Ectodermal cell (in vitro differentiated cells): ENCODE measurements at regions not wholly inside any gene's neighbourhood (a gene's known extent, or its start where the extent isn't known, plus 50 kb on each side); places are given as distances from the start of the nearest gene placed in this dataset.

Experiments
- H3K27ac ChIP-seq: 2 replicates; pipeline ENCODE4 v1.7.0; 2013; ENCODE audit warnings: mild to moderate bottlenecking, low read depth, low read length; ENCODE audit not compliant: insufficient read depth, poor library complexity, severe bottlenecking
- H3K27me3 ChIP-seq: 2 replicates; pipeline ENCODE4 v1.7.0; 2013; ENCODE audit warnings: mild to moderate bottlenecking, low read length; ENCODE audit not compliant: insufficient read depth, control insufficient read depth, poor library complexity, severe bottlenecking
- H3K36me3 ChIP-seq: one replicate; pipeline ENCODE4 v1.7.0; 2013; ENCODE audit warnings: low read length; ENCODE audit not compliant: control insufficient read depth, insufficient read depth
- H3K4me1 ChIP-seq: one replicate; pipeline ENCODE4 v1.7.0; 2013; ENCODE audit warnings: low read length; ENCODE audit not compliant: control insufficient read depth, insufficient read depth
- H3K4me3 ChIP-seq: 2 replicates; pipeline ENCODE4 v1.7.0; 2013; ENCODE audit warnings: low read depth, low read length, control low read depth; ENCODE audit not compliant: insufficient read depth
- H3K9me3 ChIP-seq: 2 replicates; pipeline ENCODE4 v1.7.0; 2013; ENCODE audit warnings: mild to moderate bottlenecking, low read length, moderate library complexity; ENCODE audit not compliant: control insufficient read depth
- WGBS, 2 experiments: methylation state at CpG; one replicate each; pipeline ENCODE4 v1.1.7; 2013; ENCODE audit warnings: missing lambda C conversion rate in 2 of 2; 5-methylcytosine and 5-hydroxymethylcytosine counted together

GRCh38 chr1:29689372-29690030, 453.2 kb downstream of the PTPRU start:
- H3K9me3 ChIP-seq = no peaks in the 10 kb centered on the region
- H3K36me3 ChIP-seq = no peaks in the 10 kb centered on the region
- H3K4me3 ChIP-seq = no peak overlapping the region
- WGBS, 2 experiments = 90 to 94% methylated on average over 13 of the region's 13 CpGs
- H3K27me3 ChIP-seq = no peaks in the 10 kb centered on the region
- peaks cover 9% of the 10 kb centered on the region for H3K4me1 ChIP-seq
- H3K27ac ChIP-seq = no peak overlapping the region

GRCh38 chr1:29688471-29689365, 452.4 kb downstream of the PTPRU start:
- H3K4me1 ChIP-seq = peaks cover 9% of the 10 kb centered on the region
- H3K4me3 ChIP-seq = no peak overlapping the region
- no peaks in the 10 kb centered on the region for H3K36me3 ChIP-seq
- H3K27me3 ChIP-seq = no peaks in the 10 kb centered on the region
- no peaks in the 10 kb centered on the region for H3K9me3 ChIP-seq
- H3K27ac ChIP-seq = no peak overlapping the region
- WGBS, 2 experiments = 78 to 81% methylated on average over 13 to 14 of the region's 14 CpGs

DNA sequence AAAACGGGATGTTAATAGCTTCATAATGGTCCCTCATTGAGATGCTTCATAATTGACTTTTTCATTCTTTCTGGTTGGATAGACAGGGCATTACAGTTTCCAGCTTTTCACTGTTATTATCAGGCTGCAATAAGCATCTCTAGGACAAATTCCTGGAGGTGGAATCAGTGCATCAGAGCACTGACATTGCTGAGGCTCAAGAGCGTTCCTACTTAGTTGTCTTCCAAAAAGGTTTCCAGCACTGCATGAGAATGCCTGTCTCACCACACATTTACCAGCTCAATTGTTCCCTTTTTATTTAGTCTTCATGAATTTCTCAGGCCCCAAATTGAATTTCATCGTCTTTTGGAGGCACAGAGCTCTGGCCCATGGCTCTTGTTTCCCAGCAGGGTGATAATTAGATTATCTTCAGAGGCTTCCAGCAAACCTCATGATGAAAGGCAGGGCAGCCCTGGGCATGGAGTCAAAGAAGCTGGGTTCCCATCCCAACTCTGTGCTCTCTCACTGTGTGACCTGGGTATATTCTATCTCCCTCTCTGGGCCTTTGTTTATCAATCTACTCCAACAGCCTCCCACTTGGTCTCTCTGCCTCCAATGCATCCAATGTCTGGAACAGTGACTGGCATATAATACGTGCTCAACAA, 451.4 kb downstream of the PTPRU start:
- H3K27me3 ChIP-seq = no peaks in the 10 kb centered on the region
- no peak overlapping the region for H3K27ac ChIP-seq
- no peaks in the 10 kb centered on the region for H3K36me3 ChIP-seq
- 74 to 76% methylated on average over 4 of the region's 4 CpGs for WGBS, 2 experiments
- H3K4me1 ChIP-seq = peaks cover 11% of the 10 kb centered on the region
- H3K4me3 ChIP-seq = no peak overlapping the region
- H3K9me3 ChIP-seq = no peaks in the 10 kb centered on the region

DNA sequence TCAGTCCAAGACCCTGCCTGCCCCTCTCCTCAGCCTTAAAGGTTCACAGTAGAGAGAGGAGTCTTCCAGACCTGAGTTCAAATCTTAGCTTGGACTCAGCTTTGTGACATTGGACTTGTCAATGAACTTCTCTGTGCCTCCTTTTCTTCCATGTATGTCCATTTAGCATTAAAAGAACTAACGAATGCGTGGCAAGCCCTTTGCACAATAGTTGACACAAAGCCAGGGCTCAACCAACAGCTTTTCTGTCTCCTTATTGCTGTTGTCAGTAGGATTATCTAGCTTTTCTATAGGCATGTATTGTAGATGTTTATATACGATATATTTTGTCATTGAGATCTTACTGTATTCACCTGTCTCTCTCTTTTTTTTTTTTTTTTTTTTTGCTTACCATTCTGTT, 450.8 kb downstream of the PTPRU start:
- no peaks in the 10 kb centered on the region for H3K27me3 ChIP-seq
- 92 to 96% methylated on average over 2 to 3 of the region's 3 CpGs for WGBS, 2 experiments

DNA sequence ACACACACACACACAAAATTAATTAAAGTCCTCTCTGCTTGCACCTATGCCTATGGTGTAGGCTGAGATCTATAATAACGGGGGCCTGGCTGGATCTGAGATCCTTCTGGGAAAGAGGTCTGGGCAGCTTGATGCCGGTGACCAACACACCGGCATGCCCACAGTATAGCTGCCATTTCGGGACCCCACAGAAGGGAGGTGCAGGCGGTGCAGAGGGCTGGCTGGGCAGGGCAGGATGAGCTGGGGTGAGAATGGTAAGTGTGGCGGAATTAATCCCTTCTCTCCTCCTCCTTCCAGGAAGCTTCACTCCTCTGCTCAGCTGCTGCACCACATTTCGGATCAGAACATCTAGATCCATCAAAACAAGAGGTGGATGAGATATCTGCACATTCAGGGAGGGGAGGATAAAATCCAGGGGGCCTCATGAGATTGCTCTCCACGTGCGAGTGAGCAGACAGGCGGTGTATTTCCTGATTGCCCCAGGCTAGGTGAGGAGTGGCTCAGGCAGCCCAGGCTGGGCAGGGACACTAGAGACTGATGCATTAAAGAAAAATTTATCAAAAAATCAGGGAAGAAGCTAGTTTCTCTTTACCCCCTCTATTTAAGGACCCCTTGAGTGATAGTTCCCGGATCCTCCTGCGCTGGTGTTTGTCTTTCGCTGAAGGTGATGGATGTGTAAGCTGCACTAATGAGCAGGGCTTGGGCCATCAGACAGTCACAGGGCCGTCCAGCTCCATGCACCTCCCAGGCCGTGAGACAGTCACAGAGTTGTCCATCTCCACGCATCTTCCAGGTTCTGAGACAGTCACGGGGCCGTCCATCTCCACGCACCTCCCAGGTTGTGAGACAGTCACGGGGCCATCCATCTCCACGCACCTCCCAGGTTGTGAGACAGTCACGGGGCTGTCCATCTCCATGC, 449.9 kb downstream of the PTPRU start:
- H3K4me3 ChIP-seq = no peak overlapping the region
- no peak overlapping the region for H3K27ac ChIP-seq
- H3K9me3 ChIP-seq = no peaks in the 10 kb centered on the region
- WGBS, 2 experiments = 90 to 92% methylated on average over 19 to 22 of the region's 22 CpGs
- H3K36me3 ChIP-seq = no peaks in the 10 kb centered on the region
- no peaks in the 10 kb centered on the region for H3K27me3 ChIP-seq
- peaks cover 13% of the 10 kb centered on the region for H3K4me1 ChIP-seq

More for the DNA sequence above, 450.8 kb downstream of the PTPRU start:
- Histone ChIP-seq H3K4me1 (peaks cover 13% of the 10 kb centered on the region), H3K9me3 (no peaks in the 10 kb centered on the region), H3K4me3 (no peak overlapping the region), H3K27ac (no peak overlapping the region), H3K36me3 (no peaks in the 10 kb centered on the region)

GRCh38 chr1:29685387-29685786, 449.1 kb downstream of the PTPRU start:
- Histone ChIP-seq H3K9me3 (no peaks in the 10 kb centered on the region), H3K27ac (no peak overlapping the region), H3K36me3 (no peaks in the 10 kb centered on the region), H3K4me1 (peaks cover 13% of the 10 kb centered on the region), H3K27me3 (no peaks in the 10 kb centered on the region), H3K4me3 (no peak overlapping the region)
- WGBS, 2 experiments = 90 to 92% methylated on average over 3 of the region's 3 CpGs

DNA sequence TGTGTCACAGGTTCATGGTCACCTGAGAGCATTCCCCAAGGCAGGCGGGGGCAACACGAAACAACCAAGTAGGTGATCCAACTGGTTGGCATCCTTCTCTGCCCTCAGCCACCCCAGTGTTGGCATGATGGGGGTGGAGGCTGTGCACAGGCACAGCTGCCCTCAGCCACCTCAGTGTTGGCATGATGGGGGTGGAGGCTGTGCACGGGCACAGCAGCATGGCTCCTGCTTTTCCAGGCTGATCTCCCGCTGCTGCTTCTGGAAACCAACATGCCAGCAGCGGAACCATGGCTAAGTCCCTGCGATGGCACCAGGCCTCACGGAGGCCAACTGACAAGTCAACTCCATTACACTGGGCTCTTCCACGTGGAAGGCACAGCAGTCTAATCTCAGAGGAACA, 447.8 kb downstream of the PTPRU start:
- H3K27ac ChIP-seq = no peak overlapping the region
- no peaks in the 10 kb centered on the region for H3K36me3 ChIP-seq
- WGBS, 2 experiments = 88% methylated on average over 8 of the region's 8 CpGs
- no peak overlapping the region for H3K4me3 ChIP-seq
- H3K27me3 ChIP-seq = no peaks in the 10 kb centered on the region
- H3K4me1 ChIP-seq = peaks cover 13% of the 10 kb centered on the region
- no peaks in the 10 kb centered on the region for H3K9me3 ChIP-seq

DNA sequence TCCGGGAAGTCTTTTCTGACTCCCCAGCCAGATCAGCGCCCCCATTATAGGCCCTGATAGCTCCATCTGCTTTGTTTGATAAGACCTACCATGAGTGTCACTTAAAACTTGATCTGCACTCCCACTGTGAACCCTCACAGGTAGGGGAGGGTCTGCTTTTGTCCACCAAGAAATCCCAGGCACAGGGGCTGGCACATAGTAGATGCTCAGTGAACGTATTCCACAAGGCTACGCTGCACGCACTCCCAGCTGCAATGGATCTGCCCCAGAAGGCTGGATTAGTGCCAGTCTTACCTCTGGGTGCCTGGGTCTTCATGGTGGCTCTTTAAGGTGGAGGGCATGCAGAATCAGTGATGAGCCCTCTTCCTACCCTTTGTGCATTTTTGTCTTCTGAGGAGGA, 447.1 kb downstream of the PTPRU start:
- no peak overlapping the region for H3K4me3 ChIP-seq
- WGBS, 2 experiments = 92 to 93% methylated on average over 5 of the region's 5 CpGs
- no peaks in the 10 kb centered on the region for H3K27me3 ChIP-seq
- no peaks in the 10 kb centered on the region for H3K36me3 ChIP-seq
- H3K4me1 ChIP-seq = peaks cover 11% of the 10 kb centered on the region
- no peak overlapping the region for H3K27ac ChIP-seq
- H3K9me3 ChIP-seq = no peaks in the 10 kb centered on the region

- H3K4me1 ChIP-seq = peaks cover 6% of the 10 kb centered on the region
- no peak overlapping the region for H3K27ac ChIP-seq
- no peaks in the 10 kb centered on the region for H3K36me3 ChIP-seq
- whole genome bisulfite sequencing, 2 experiments = 68 to 75% methylated on average over 3 of the region's 3 CpGs
- no peak overlapping the region for H3K4me3 ChIP-seq
- no peaks in the 10 kb centered on the region for H3K9me3 ChIP-seq
- H3K27me3 ChIP-seq = no peaks in the 10 kb centered on the region
These were observed 446.6 kb downstream of the PTPRU start for GRCh38 chr1:29682919-29683295.
